H1 (cell line): ENCODE measurements at regions not wholly inside any gene's neighbourhood (a gene's known extent, or its start where the extent isn't known, plus 50 kb on each side); places are given as distances from the start of the nearest gene placed in this dataset.

ENCODE experiments used
- CTCF ChIA-PET: fragments of 300-600 bp; sonication (Branson Sonifier 250); formaldehyde crosslinking; loops from one replicate; lab custom pipeline; 2021; ENCODE audit not compliant: partially characterized antibody; lab: Charles Lee
- POLR2A ChIA-PET: fragments of 300-600 bp; sonication (Branson Sonifier 250); formaldehyde crosslinking; loops from one replicate; lab custom pipeline; 2021; ENCODE audit warnings: inconsistent platforms; ENCODE audit not compliant: partially characterized antibody; lab: Charles Lee
- DNase-seq, 2 experiments: peaks; one replicate each; pipeline versions ENCODE4 v3.0.0 to v3.0.0-alpha.2; 2010 to 2022; ENCODE audit warnings: low spot score in 2 of 2, low read depth in 1 of 2, mixed read lengths in 1 of 2
- FAIRE-seq: peaks from 2 replicates; lab custom pipeline; 2011; peaks lifted over from hg19 to GRCh38; lab: Jason Lieb, UNC
- H2AFZ ChIP-seq: 2 replicates; pipeline ENCODE4 v1.8.1; 2012; ENCODE audit warnings: low read length, inconsistent platforms
- H2AK5ac ChIP-seq: 2 replicates; pipeline ENCODE4 v1.6.1; 2013; ENCODE audit warnings: low read depth, low read length
- H2BK120ac ChIP-seq: replicated peaks from 2 replicates; pipeline ENCODE3; 2013; ENCODE audit warnings: low read depth, low read length, inconsistent platforms
- H2BK12ac ChIP-seq: 2 replicates; pipeline ENCODE4 v1.6.1; 2013; ENCODE audit warnings: low read depth, low read length
- H2BK15ac ChIP-seq: 2 replicates; pipeline ENCODE4 v1.6.1; 2013; ENCODE audit warnings: low read length
- H2BK20ac ChIP-seq: 2 replicates; pipeline ENCODE4 v1.6.1; 2013; ENCODE audit warnings: low read length
- H2BK5ac ChIP-seq: 2 replicates; pipeline ENCODE4 v1.6.1; 2013; ENCODE audit warnings: low read depth, low read length
- H3K14ac ChIP-seq: 2 replicates; pipeline ENCODE4 v1.6.1; 2013; ENCODE audit warnings: inconsistent platforms; ENCODE audit not compliant: insufficient read length
- H3K18ac ChIP-seq: 2 replicates; pipeline ENCODE4 v1.6.1; 2013; ENCODE audit warnings: low read length; ENCODE audit errors: extremely low read depth
- H3K23ac ChIP-seq: 2 replicates; pipeline ENCODE4 v1.6.1; 2013; ENCODE audit warnings: inconsistent platforms; ENCODE audit not compliant: insufficient read length
- H3K23me2 ChIP-seq: 2 replicates; pipeline ENCODE4 v1.6.1; 2013; ENCODE audit warnings: low read depth, low read length
- H3K27ac ChIP-seq: 2 replicates; pipeline ENCODE4 v1.6.1; 2011; ENCODE audit warnings: low read depth, low read length, inconsistent platforms
- H3K27me3 ChIP-seq, 4 experiments: replicated peaks in 1 of 4; 1 replicate in 1 of 4; 2 replicates in 3 of 4; pipeline versions ENCODE4 v1.6.1 to v1.8.1; 2011 to 2013; ENCODE audit warnings: low read length in 3 of 4, mild to moderate bottlenecking in 3 of 4, inconsistent platforms in 2 of 4, mixed read lengths in 2 of 4, moderate library complexity in 1 of 4; ENCODE audit not compliant: control insufficient read depth in 3 of 4, insufficient read depth in 3 of 4; ENCODE audit errors: extremely low read depth in 1 of 4
- H3K36me3 ChIP-seq, 4 experiments: 2 replicates each; pipeline versions ENCODE4 v1.6.1 to v1.8.1; 2011 to 2013; ENCODE audit warnings: mild to moderate bottlenecking in 4 of 4, low read length in 3 of 4, moderate library complexity in 2 of 4, control low read depth in 1 of 4, inconsistent platforms in 1 of 4; ENCODE audit not compliant: insufficient read depth in 4 of 4, control insufficient read depth in 2 of 4
- H3K4ac ChIP-seq: replicated peaks from 2 replicates; pipeline ENCODE3; 2013; ENCODE audit warnings: low read length, low read depth, mixed read lengths, inconsistent platforms; ENCODE audit not compliant: insufficient read length
- H3K4me1 ChIP-seq, 4 experiments: replicated peaks in 1 of 4; 1 replicate in 1 of 4; 2 replicates in 3 of 4; pipeline versions ENCODE4 v1.6.1 to v1.8.1; 2011 to 2013; ENCODE audit warnings: low read length in 3 of 4, inconsistent platforms in 2 of 4, mixed read lengths in 1 of 4; ENCODE audit not compliant: insufficient read depth in 4 of 4, control insufficient read depth in 3 of 4
- H3K4me2 ChIP-seq, 2 experiments: 2 replicates each; pipeline versions ENCODE4 v1.6.1 to v1.8.1; 2011 to 2013; ENCODE audit warnings: low read depth in 2 of 2, low read length in 2 of 2, control low read depth in 1 of 2, inconsistent platforms in 1 of 2, mild to moderate bottlenecking in 1 of 2; ENCODE audit not compliant: insufficient read depth in 1 of 2
- H3K4me3 ChIP-seq, 4 experiments: fragments of 200-600, 300-600 bp in 1 of 4; sonication (generic), shearing (Covaris generic), sonication (Bioruptor Twin) in 1 of 4; 2 replicates each; pipeline versions ENCODE4 v1.5.1 to v1.8.1; 2011 to 2016; ENCODE audit warnings: low read length in 4 of 4, low read depth in 3 of 4, control low read depth in 2 of 4, inconsistent platforms in 2 of 4, mild to moderate bottlenecking in 2 of 4, mixed read lengths in 1 of 4, moderate library complexity in 1 of 4; ENCODE audit not compliant: insufficient read depth in 2 of 4; ENCODE audit errors: extremely low read depth in 1 of 4
- H3K56ac ChIP-seq: replicated peaks from 2 replicates; pipeline ENCODE3; 2013; ENCODE audit warnings: low read depth, mild to moderate bottlenecking, mixed read lengths, low read length, inconsistent platforms; ENCODE audit not compliant: insufficient read length
- H3K79me1 ChIP-seq: 2 replicates; pipeline ENCODE4 v1.6.1; 2013; ENCODE audit warnings: low read depth, low read length, control low read depth
- H3K79me2 ChIP-seq, 2 experiments: 2 replicates each; pipeline versions ENCODE4 v1.6.1 to v1.8.1; 2012 to 2013; ENCODE audit warnings: low read length in 2 of 2, mild to moderate bottlenecking in 2 of 2, inconsistent platforms in 1 of 2; ENCODE audit not compliant: insufficient read depth in 2 of 2, control insufficient read depth in 1 of 2
- H3K9ac ChIP-seq, 4 experiments: replicated peaks in 1 of 4; 1 replicate in 1 of 4; 2 replicates in 3 of 4; pipeline versions ENCODE4 v1.6.1 to v1.8.1; 2011 to 2013; ENCODE audit warnings: low read depth in 3 of 4, low read length in 3 of 4, control low read depth in 2 of 4, mild to moderate bottlenecking in 2 of 4, moderate library complexity in 2 of 4, inconsistent platforms in 1 of 4; ENCODE audit errors: extremely low read depth in 1 of 4
- H3K9me3 ChIP-seq, 2 experiments: 2 replicates each; pipeline versions ENCODE4 v1.6.1 to v1.8.1; 2012 to 2013; ENCODE audit warnings: mild to moderate bottlenecking in 2 of 2, moderate library complexity in 2 of 2, control low read depth in 1 of 2, inconsistent platforms in 1 of 2, low read depth in 1 of 2, low read length in 1 of 2, mixed read lengths in 1 of 2; ENCODE audit not compliant: insufficient read depth in 2 of 2
- H4K20me1 ChIP-seq, 2 experiments: replicated peaks in 1 of 2; 2 replicates each; pipeline versions ENCODE3 to v1.8.1; 2011 to 2013; ENCODE audit warnings: inconsistent platforms in 2 of 2, low read length in 2 of 2, mild to moderate bottlenecking in 1 of 2; ENCODE audit not compliant: insufficient read depth in 2 of 2, control insufficient read depth in 1 of 2
- H4K5ac ChIP-seq: 2 replicates; pipeline ENCODE4 v1.6.1; 2013; ENCODE audit warnings: low read length, low read depth, mixed read lengths, inconsistent platforms; ENCODE audit not compliant: insufficient read length
- H4K8ac ChIP-seq: 2 replicates; pipeline ENCODE4 v1.8.0; 2013; ENCODE audit warnings: mild to moderate bottlenecking, moderate library complexity, low read length, inconsistent platforms; ENCODE audit not compliant: insufficient read depth; ENCODE audit errors: extremely low read depth
- H4K91ac ChIP-seq: replicated peaks from 2 replicates; pipeline ENCODE3; 2013; ENCODE audit warnings: low read length, mixed read lengths, inconsistent platforms; ENCODE audit not compliant: insufficient read length
- HDAC2 ChIP-seq, 2 experiments: fragments of 300-600 bp in 1 of 2; sonication (generic) in 1 of 2; IDR thresholded peaks; 2 replicates each; pipeline ENCODE4 v1.6.1; 2011 to 2012; ENCODE audit warnings: low read depth in 2 of 2, low read length in 2 of 2, mild to moderate bottlenecking in 2 of 2, moderate library complexity in 2 of 2, borderline replicate concordance in 1 of 2, inconsistent platforms in 1 of 2
- KDM4A ChIP-seq: IDR thresholded peaks from one replicate; pipeline ENCODE4 v1.7.1; 2012; ENCODE audit warnings: low read depth, mild to moderate bottlenecking, moderate library complexity, low read length, inconsistent platforms; ENCODE audit not compliant: severe bottlenecking
- MAFK ChIP-seq: IDR thresholded peaks from 2 replicates; pipeline ENCODE4 v1.6.1; 2012; ENCODE audit warnings: low read depth, mild to moderate bottlenecking, improper control_type of control experiment, low read length
- POLR2A ChIP-seq, 2 experiments: IDR thresholded peaks; 1 replicate in 1 of 2; 2 replicates in 1 of 2; pipeline ENCODE4 v1.6.1; 2011; ENCODE audit warnings: low read depth in 2 of 2, low read length in 2 of 2, mild to moderate bottlenecking in 2 of 2; ENCODE audit errors: control extremely low read depth in 1 of 2
- SIX5 ChIP-seq: IDR thresholded peaks from 2 replicates; pipeline ENCODE4 v1.6.1; 2011; ENCODE audit warnings: mild to moderate bottlenecking, low read depth, low read length
- SUZ12 ChIP-seq: fragments of 200-600 bp; sonication (generic); IDR thresholded peaks from 2 replicates; pipeline ENCODE4 v1.6.1; 2012; ENCODE audit warnings: mild to moderate bottlenecking, inconsistent platforms, low read length, moderate library complexity, mixed read lengths
- WGBS, 2 experiments: shearing (Covaris generic) in 1 of 2; methylation state at CpG; one replicate each; pipeline versions ENCODE4 v1.1.6 to v1.1.7; 2013 to 2015; ENCODE audit warnings: low lambda C conversion rate in 2 of 2, mixed read lengths in 2 of 2, inconsistent platforms in 1 of 2, low coverage in 1 of 2, missing lambda C conversion rate in 1 of 2; ENCODE audit not compliant: insufficient replicate concordance in 2 of 2, insufficient coverage in 1 of 2, insufficient read length in 1 of 2; ENCODE audit errors: extremely low coverage in 1 of 2, missing lambda C conversion rate in 1 of 2; 5-methylcytosine and 5-hydroxymethylcytosine counted together

DNA sequence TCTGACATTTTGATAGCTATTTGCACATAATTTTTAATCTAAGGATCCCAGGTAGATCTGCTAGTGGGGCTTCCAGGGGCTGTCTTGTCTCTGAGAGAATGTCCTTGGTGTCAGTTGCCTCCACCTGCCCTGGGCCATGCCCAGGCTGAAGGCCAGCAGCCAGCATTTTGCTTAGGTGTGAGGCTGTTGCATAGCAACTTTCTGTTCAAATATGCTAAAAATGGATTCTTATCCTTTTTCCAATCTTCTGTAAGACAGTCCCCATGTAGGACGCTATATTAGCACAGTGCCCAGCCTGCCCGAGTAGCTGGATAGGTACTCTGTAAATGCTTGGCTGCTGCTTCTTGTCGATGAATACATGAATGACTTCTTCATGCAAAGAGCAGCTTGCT is 62.5 kb upstream of the CITED2 start:
- DNase-seq (no peak), FAIRE-seq (no peak)
- Histone ChIP-seq H3K36me3 (no peaks in the 10 kb centered on the region), H3K56ac (no peak overlapping the region), H3K27me3 (no peaks in the 10 kb centered on the region), H3K18ac (no peak overlapping the region), H2BK20ac (no peak overlapping the region), H3K9me3 (no peaks in the 10 kb centered on the region), H3K79me1 (no peaks in the 10 kb centered on the region; the same call in 1 of the 2 replicates), H3K4ac (no peak overlapping the region), H3K23me2 (no peaks in the 10 kb centered on the region), H2AK5ac (no peak overlapping the region), H2BK5ac (no peak overlapping the region), H3K27ac (no peak overlapping the region), H2BK15ac (no peak overlapping the region), H3K23ac (no peak overlapping the region), H4K5ac (no peak overlapping the region), H2BK120ac (no peak overlapping the region), H3K9ac (no peak overlapping the region), H2AFZ (no peak overlapping the region), H2BK12ac (no peak overlapping the region), H3K4me3 (no peak overlapping the region), H4K20me1 (no peaks in the 10 kb centered on the region), H3K4me2 (no peak overlapping the region), H3K4me1 (no peaks in the 10 kb centered on the region), H3K14ac (no peak overlapping the region), H3K79me2 (no peaks in the 10 kb centered on the region), H4K91ac (no peak overlapping the region), H4K8ac (no peak overlapping the region)
- 92% methylated on average over 3 of the region's 3 CpGs; no CpG with 5 or more reads in 1 of the 2 experiments for WGBS, 2 experiments
- ChIA-PET CTCF (no interaction called here), POLR2A (no interaction called here)
- TF ChIP-seq HDAC2 (IDR thresholded peaks at IDR 0.05; ENCODE audit: borderline replicate concordance in 1 of 2, low read depth in 2 of 2, low read length in 2 of 2) (no peak), POLR2A (IDR thresholded peaks at IDR 0.05; ENCODE audit: control extremely low read depth in 1 of 2, low read depth in 2 of 2, low read length in 2 of 2) (no peak), MAFK (no peak), SUZ12 (no peak), KDM4A (no peak), SIX5 (no peak)
